AG04449 (cell line): ENCODE measurements at regions not wholly inside any gene's neighbourhood (a gene's known extent, or its start where the extent isn't known, plus 50 kb on each side); places are given as distances from the start of the nearest gene placed in this dataset.

ENCODE experiments used
- CTCF ChIA-PET: fragments of 350-600 bp; formaldehyde crosslinking; extraction: SDS; loops from one replicate; lab custom pipeline; 2021; ENCODE audit warnings: antibody characterized with exemption; lab: Yijun Ruan, JAX
- POLR2A ChIA-PET: fragments of 400-600, 350-600 bp; formaldehyde crosslinking; extraction: SDS; loops from one replicate; lab custom pipeline; 2020; ENCODE audit warnings: antibody characterized with exemption, inconsistent platforms; lab: Yijun Ruan, JAX
- DNase-seq: peaks from one replicate; pipeline ENCODE4 v3.0.0-alpha.2; 2010; ENCODE audit warnings: low read depth, low spot score
- H3K4me3 ChIP-seq: 2 replicates; pipeline ENCODE4 v1.5.1; 2011; ENCODE audit warnings: low read depth, mild to moderate bottlenecking, control low read depth, low read length
- CTCF ChIP-seq: IDR thresholded peaks from one replicate; pipeline ENCODE4 v1.5.1; 2011; ENCODE audit warnings: mild to moderate bottlenecking, moderate library complexity, low read length, control low read depth, inconsistent platforms; ENCODE audit not compliant: insufficient read depth; ENCODE audit errors: missing control alignments

- DNase-seq, result no peak
- TF ChIP-seq CTCF, result no peak
- no peak overlapping the region for H3K4me3 ChIP-seq
- CTCF ChIA-PET, result interaction anchor here (0.8 to 5.2 kb wide), 4 partner anchors 25 to 342 kb away, joined by 3 to 62 read pairs (median 4); no protein-coding TSS in a partner anchor
- POLR2A ChIA-PET, result interaction anchor here (0.7 kb wide), 2 partner anchors 55 to 105 kb away, joined by 3 read pairs; no protein-coding TSS in a partner anchor
Measured at GRCh38 chr1:115164940-115165705, 75.8 kb upstream of the TSPAN2 start.

- ChIA-PET POLR2A (no interaction called here), CTCF (interaction anchor here (0.9 to 5.2 kb wide), 4 partner anchors 24 to 431 kb away, joined by 3 to 62 read pairs (median 4); no protein-coding TSS in a partner anchor)
- no peak for DNase-seq
Measured at GRCh38 chr1:115164484-115164883, 75.2 kb upstream of the TSPAN2 start.

GRCh38 chr1:115160728-115161127, 71.4 kb upstream of the TSPAN2 start:
- no peak overlapping the region for H3K4me3 ChIP-seq
- ChIA-PET CTCF (no interaction called here), POLR2A (no interaction called here)
- no peak for TF ChIP-seq CTCF
- no peak for DNase-seq

More at GRCh38 chr1:115164484-115164883, 75.2 kb upstream of the TSPAN2 start:
- TF ChIP-seq CTCF, result no peak
- no peak overlapping the region for H3K4me3 ChIP-seq

GRCh38 chr1:115159958-115160357, 70.7 kb upstream of the TSPAN2 start:
- ChIA-PET CTCF (interaction anchor here (1.2 kb wide), 1 partner anchor 17 kb away, joined by 5 read pairs; no protein-coding TSS in a partner anchor), POLR2A (no interaction called here)
- H3K4me3 ChIP-seq, result no peak overlapping the region
- no peak for TF ChIP-seq CTCF
- DNase-seq, result no peak

GRCh38 chr1:115158181-115158580, 68.9 kb upstream of the TSPAN2 start:
- DNase-seq, result no peak
- ChIA-PET POLR2A (interaction anchor here (0.9 kb wide), 1 partner anchor 14 kb away, joined by 3 read pairs; no protein-coding TSS in a partner anchor), CTCF (interaction anchor here (1.2 to 1.6 kb wide), 2 partner anchors 15 to 19 kb away, joined by 3 to 5 read pairs; no protein-coding TSS in a partner anchor)
- no peak overlapping the region for H3K4me3 ChIP-seq
- TF ChIP-seq CTCF, result no peak

GRCh38 chr1:115156826-115157468, 67.6 kb upstream of the TSPAN2 start:
- ChIA-PET POLR2A (no interaction called here), CTCF (interaction anchor here (1.2 to 1.6 kb wide), 4 partner anchors 14 to 20 kb away, joined by 3 to 5 read pairs (median 4); no protein-coding TSS in a partner anchor)
- TF ChIP-seq CTCF, result no peak
- DNase-seq, result no peak
- no peak overlapping the region for H3K4me3 ChIP-seq
